HT1080 (cell line): ENCODE measurements at regions not wholly inside any gene's neighbourhood (a gene's known extent, or its start where the extent isn't known, plus 50 kb on each side); places are given as distances from the start of the nearest gene placed in this dataset. TPM values are rescaled to one million over a fixed set of nuclear protein-coding genes. Genes with fewer than 3 reads are reported as not detected.

Experiments
- DNase-seq: peaks from one replicate; pipeline ENCODE4 v3.0.0-alpha.2; 2015; ENCODE audit warnings: low read depth
- small RNA-seq: library from RNA; depleted of rRNA; stranded (forward); fragments of <200 nt; gene quantifications from one replicate; pipeline ENCODE3, GENCODE V24; 2014

GRCh38 chr13:44322928-44323327, 50.7 kb upstream of the SERP2 start:
- no peak for DNase-seq

GRCh38 chr13:44323754-44324153, 49.9 kb upstream of the SERP2 start:
- DNase-seq = no peak

Small RNA genes lying in the stretch of these regions (small RNA-seq; reads per million reads assigned to genes)
- gene MIR8079 = not detected
